GM12872 (cell line): ENCODE measurements at regions not wholly inside any gene's neighbourhood (a gene's known extent, or its start where the extent isn't known, plus 50 kb on each side); places are given as distances from the start of the nearest gene placed in this dataset.

Source experiments
- CTCF ChIP-seq: IDR thresholded peaks from 3 replicates; pipeline ENCODE4 v1.5.1; 2011; ENCODE audit warnings: low read depth, mild to moderate bottlenecking, low read length, moderate library complexity; ENCODE audit not compliant: insufficient read depth

GRCh38 chrX:125203737-125204578, 115.7 kb upstream of the TEX13C start:
- no peak for TF ChIP-seq CTCF

- no peak for TF ChIP-seq CTCF
Observed at GRCh38 chrX:125204681-125205132, 115.0 kb upstream of the TEX13C start.

- TF ChIP-seq CTCF: no peak
Observed at GRCh38 chrX:125205133-125205917, 114.3 kb upstream of the TEX13C start.

GRCh38 chrX:125205918-125206665, 113.6 kb upstream of the TEX13C start:
- no peak for TF ChIP-seq CTCF

GRCh38 chrX:125210146-125210545, 109.5 kb upstream of the TEX13C start:
- TF ChIP-seq CTCF: no peak

GRCh38 chrX:125219852-125220251, 99.8 kb upstream of the TEX13C start:
- no peak for TF ChIP-seq CTCF

- no peak for TF ChIP-seq CTCF
Observed at GRCh38 chrX:125236955-125237354, 82.7 kb upstream of the TEX13C start.
